Heart left ventricle (tissue), 16 donors: ENCODE measurements at regions not wholly inside any gene's neighbourhood (a gene's known extent, or its start where the extent isn't known, plus 50 kb on each side); places are given as distances from the start of the nearest gene placed in this dataset.

Source experiments
- ATAC-seq, 4 donors: fragments of 200-7000 bp; cut with Tn5 transposase; one replicate each; pipeline ENCODE4 v1.9.1; 2020 to 2022; ENCODE audit warnings: moderate library complexity in 4 of 4, mild to moderate bottlenecking in 3 of 4, moderate number of reproducible peaks in 1 of 4
- DNase-seq, 5 donors: peaks; one replicate each; pipeline ENCODE4 v3.0.0-alpha.2; 2020
- H3K27ac ChIP-seq, 12 donors: fragments of 200-600 bp; sonication (generic) in 4 of 12; one replicate each; pipeline versions ENCODE4 v1.5.0 to v1.8.0; 2016 to 2022; ENCODE audit warnings: mild to moderate bottlenecking in 2 of 12
- H3K27me3 ChIP-seq, 9 donors: fragments of 200-600 bp; sonication (generic) in 2 of 9; one replicate each; pipeline versions ENCODE4 v1.5.1 to v1.8.0; 2016 to 2022; ENCODE audit warnings: mild to moderate bottlenecking in 3 of 9
- H3K36me3 ChIP-seq, 9 donors: fragments of 200-600 bp; sonication (generic) in 2 of 9; one replicate each; pipeline versions ENCODE4 v1.5.0 to v1.8.0; 2018 to 2022; ENCODE audit warnings: mild to moderate bottlenecking in 2 of 9
- H3K4me1 ChIP-seq, 12 donors: fragments of 200-600 bp; sonication (generic) in 4 of 12; one replicate each; pipeline versions ENCODE4 v1.5.0 to v1.8.0; 2016 to 2022; ENCODE audit warnings: mild to moderate bottlenecking in 3 of 12
- H3K4me3 ChIP-seq, 12 donors: fragments of 200-600 bp; sonication (generic) in 4 of 12; one replicate each; pipeline versions ENCODE4 v1.5.0 to v1.8.0; 2017 to 2022; ENCODE audit warnings: mild to moderate bottlenecking in 9 of 12, moderate library complexity in 4 of 12
- H3K9me3 ChIP-seq, 12 donors: fragments of 200-600 bp; sonication (generic) in 4 of 12; one replicate each; pipeline versions ENCODE4 v1.5.0 to v1.8.0; 2016 to 2022; ENCODE audit warnings: mild to moderate bottlenecking in 1 of 12
- POLR2A ChIP-seq, 2 donors: fragments of 450-650 bp; IDR thresholded peaks; one replicate each; pipeline ENCODE4 v1.6.1; 2017; ENCODE audit warnings: antibody characterized with exemption in 2 of 2, mild to moderate bottlenecking in 2 of 2, moderate library complexity in 2 of 2
- WGBS, 4 donors: extraction: QIAGEN DNeasy Blood & Tissue Kit in 2 of 4; methylation state at CpG; one replicate each; pipeline versions ENCODE4 v1.1.5 to v1.1.7; 2013 to 2018; 5-methylcytosine and 5-hydroxymethylcytosine counted together
- intact Hi-C, 10 donors: fragments of 100-400 bp; cut with DNase I; formaldehyde crosslinking; loops; one replicate each; pipeline versions ENCODE4 v1.11.1 to v1.14.2; 2022
- TF ChIP-seq, protein P1 (sequence below), 12 donors: fragments of 200-600 bp; sonication (generic) in 4 of 12; IDR thresholded peaks; one replicate each; pipeline versions ENCODE4 v1.5.0 to v1.8.0; 2018 to 2022; ENCODE audit warnings: antibody characterized with exemption in 12 of 12, mild to moderate bottlenecking in 5 of 12
- donor health status: ischemic (EF 13 %, LVEDD 7.1; RV severe dilation, severe dysfunction).
- donor health status: healthy with polysubstance abuse.
- donor health status: DM: no; HTN: yes; CAD: no.
- donor health status: DM: no; HTN: no; CAD: no.
- donor health status: ischemic (EF 25% LVEDD 6.9; RV normal size, moderate dysfunction).
- donor health status: ischemic (EF 25% LVEDD 5.7; RV mildly dilated, moderate dysfunction).
- donor health status: healthy.
- donor health status: DM: yes; HTN: yes; CAD: no.
- donor health status: ischemic (EF 35%, LVEDD 5.7; RV mildly dilated, moderate dysfunction).
- donor health status: nonischemic (EF 11% LVEDD 7.7; RV severe dilation, severe dysfunction).
- donor health status: DM: yes; HTN: yes; CAD: no.
- donor health status: PGD.
- donor health status: ischemic (EF 29% LVEDD 5.4; RV normal size, mild dysfunction).
- donor health status: nonischemic (EF 23%, LVEDD 6.1; RV moderate dilation, normal function).

DNA sequence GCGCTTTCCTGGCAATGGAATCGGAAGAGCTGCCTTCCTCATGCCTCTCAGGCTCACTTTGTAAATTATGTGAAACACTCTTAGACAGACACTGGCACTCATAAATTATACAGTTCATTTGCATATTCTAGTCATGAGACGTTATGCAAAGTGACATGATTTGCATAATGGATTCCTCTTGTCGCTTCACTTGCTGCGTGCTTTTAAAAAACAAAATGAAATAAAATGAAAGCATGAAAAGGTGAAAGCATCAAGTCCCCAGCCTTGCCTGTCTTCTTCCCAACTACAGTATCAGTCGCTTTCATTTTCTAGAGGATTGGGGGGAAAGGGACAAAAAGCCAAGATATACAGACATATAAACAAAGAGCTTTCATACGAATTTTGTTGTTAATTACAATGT, 252.8 kb upstream of the PMFBP1 start:
- no peak for TF ChIP-seq POLR2A (IDR thresholded peaks at IDR 0.05)
- TF ChIP-seq, protein P1, sequence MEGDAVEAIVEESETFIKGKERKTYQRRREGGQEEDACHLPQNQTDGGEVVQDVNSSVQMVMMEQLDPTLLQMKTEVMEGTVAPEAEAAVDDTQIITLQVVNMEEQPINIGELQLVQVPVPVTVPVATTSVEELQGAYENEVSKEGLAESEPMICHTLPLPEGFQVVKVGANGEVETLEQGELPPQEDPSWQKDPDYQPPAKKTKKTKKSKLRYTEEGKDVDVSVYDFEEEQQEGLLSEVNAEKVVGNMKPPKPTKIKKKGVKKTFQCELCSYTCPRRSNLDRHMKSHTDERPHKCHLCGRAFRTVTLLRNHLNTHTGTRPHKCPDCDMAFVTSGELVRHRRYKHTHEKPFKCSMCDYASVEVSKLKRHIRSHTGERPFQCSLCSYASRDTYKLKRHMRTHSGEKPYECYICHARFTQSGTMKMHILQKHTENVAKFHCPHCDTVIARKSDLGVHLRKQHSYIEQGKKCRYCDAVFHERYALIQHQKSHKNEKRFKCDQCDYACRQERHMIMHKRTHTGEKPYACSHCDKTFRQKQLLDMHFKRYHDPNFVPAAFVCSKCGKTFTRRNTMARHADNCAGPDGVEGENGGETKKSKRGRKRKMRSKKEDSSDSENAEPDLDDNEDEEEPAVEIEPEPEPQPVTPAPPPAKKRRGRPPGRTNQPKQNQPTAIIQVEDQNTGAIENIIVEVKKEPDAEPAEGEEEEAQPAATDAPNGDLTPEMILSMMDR (IDR thresholded peaks at IDR 0.05): no peak
- intact Hi-C loops: no loop called here
- H3K27me3 ChIP-seq: no peaks in the 10 kb centered on the region
- H3K9me3 ChIP-seq: peaks cover 0 to 42% (median 10%) of the 10 kb centered on the region in 12 donors
- 82 to 86% (median 85%) methylated on average over 7 of the region's 7 CpGs for WGBS, 4 donors
- DNase-seq (no peak), ATAC-seq (no peak)
- no peaks in the 10 kb centered on the region for H3K36me3 ChIP-seq
- no peaks in the 10 kb centered on the region for H3K4me1 ChIP-seq
- no peak overlapping the region for H3K4me3 ChIP-seq
- H3K27ac ChIP-seq: no peak overlapping the region

DNA sequence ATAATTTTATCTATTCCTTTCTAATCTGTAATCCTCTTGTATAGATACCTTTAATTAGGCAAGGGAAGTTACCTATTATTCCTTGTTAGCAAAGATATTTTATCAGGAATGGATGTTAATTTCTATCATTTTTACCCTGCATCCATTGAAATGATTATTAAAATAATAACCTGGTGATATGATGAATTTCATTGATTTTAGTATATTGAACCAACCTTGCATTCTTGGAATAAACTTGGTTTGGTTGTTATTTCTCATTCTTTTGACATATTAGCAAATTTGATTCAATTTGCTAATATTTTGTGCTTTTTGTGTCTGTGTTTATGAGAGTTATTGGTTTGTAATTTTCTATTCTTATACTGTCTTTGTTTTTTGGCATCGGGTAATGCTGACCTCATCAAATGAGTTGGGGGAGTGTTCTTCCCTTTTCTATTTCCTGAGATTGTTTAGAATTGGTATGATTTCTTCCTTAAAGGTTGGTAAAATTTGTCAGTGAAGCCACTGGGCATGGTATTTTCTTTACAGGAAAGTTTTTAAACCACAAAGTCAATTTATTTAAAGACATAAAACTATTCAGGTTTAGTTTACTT, 250.4 kb upstream of the PMFBP1 start:
- DNase-seq: no peak
- intact Hi-C loops: no loop called here
- H3K4me3 ChIP-seq: no peak overlapping the region
- no peaks in the 10 kb centered on the region for H3K27me3 ChIP-seq
- WGBS, 4 donors: 68 to 72% (median 70%) methylated on average over 1 of the region's 1 CpG
- no peaks in the 10 kb centered on the region for H3K4me1 ChIP-seq
- TF ChIP-seq, protein P1 (IDR thresholded peaks at IDR 0.05): no peak
- TF ChIP-seq POLR2A (IDR thresholded peaks at IDR 0.05): no peak
- no peak for ATAC-seq
- H3K36me3 ChIP-seq: no peaks in the 10 kb centered on the region
- peaks cover 0 to 53% (median 12%) of the 10 kb centered on the region in 12 donors for H3K9me3 ChIP-seq
- no peak overlapping the region for H3K27ac ChIP-seq

DNA sequence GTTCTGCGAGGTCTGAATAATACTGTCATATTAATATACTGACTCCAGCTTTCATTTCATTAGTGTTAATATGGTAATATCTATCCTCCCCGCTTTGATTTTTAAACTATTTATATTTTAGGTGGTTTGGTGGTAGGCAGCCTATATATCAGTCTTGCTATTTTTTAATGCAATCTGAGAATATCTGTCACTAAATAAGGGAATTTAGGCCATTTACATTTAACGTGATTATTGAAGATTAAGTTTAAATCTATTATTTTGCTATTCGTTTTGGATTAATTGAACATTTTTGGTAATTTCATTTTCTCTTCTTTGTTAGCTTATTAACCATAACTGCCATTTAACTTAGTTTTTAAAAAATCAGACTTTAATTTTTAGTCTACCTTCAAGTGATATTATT, 247.7 kb upstream of the PMFBP1 start:
- Histone ChIP-seq H3K4me3 (no peak overlapping the region), H3K36me3 (no peaks in the 10 kb centered on the region), H3K27ac (no peak overlapping the region), H3K4me1 (no peaks in the 10 kb centered on the region), H3K9me3 (peaks cover 0 to 50% (median 12%) of the 10 kb centered on the region in 12 donors), H3K27me3 (no peaks in the 10 kb centered on the region)
- intact Hi-C loops: no loop called here
- DNase-seq (no peak), ATAC-seq (no peak)
- WGBS, 4 donors: 96 to 97% (median 97%) methylated on average over 4 of the region's 4 CpGs
- TF ChIP-seq, protein P1 (IDR thresholded peaks at IDR 0.05): no peak
- no peak for TF ChIP-seq POLR2A (IDR thresholded peaks at IDR 0.05)

DNA sequence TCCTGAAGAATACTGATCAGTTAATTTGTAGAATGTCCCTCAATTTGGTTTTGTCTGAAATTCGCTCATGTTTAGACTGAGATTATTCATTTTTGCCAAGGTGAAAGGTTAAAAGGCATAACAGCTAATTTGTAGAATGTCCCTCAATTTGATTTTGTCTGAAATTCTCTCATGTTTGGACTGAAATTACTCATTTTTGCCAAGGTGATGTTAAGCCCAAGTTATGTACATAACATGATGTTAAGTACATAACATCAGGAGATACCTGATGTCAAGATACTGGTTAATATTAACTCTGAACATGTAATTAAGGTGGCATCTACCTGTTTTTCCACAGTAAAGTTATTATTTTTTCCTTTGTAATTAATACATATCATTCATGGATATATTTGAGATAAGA, 243.4 kb upstream of the PMFBP1 start:
- Histone ChIP-seq H3K4me1 (no peaks in the 10 kb centered on the region), H3K27me3 (no peaks in the 10 kb centered on the region), H3K9me3 (peaks cover 0 to 17% (median 0%) of the 10 kb centered on the region in 12 donors), H3K27ac (no peak overlapping the region), H3K36me3 (no peaks in the 10 kb centered on the region), H3K4me3 (no peak overlapping the region)
- no peak for TF ChIP-seq POLR2A (IDR thresholded peaks at IDR 0.05)
- TF ChIP-seq, protein P1 (IDR thresholded peaks at IDR 0.05): no peak
- no peak for DNase-seq
- intact Hi-C loops: no loop called here
- ATAC-seq: no peak
- WGBS, 4 donors: 91 to 96% (median 95%) methylated on average over 1 of the region's 1 CpG
